IMR-90 (cell line): ENCODE measurements at regions not wholly inside any gene's neighbourhood (a gene's known extent, or its start where the extent isn't known, plus 50 kb on each side); places are given as distances from the start of the nearest gene placed in this dataset.

Source experiments
- ATAC-seq: fragments of 200-7000 bp; cut with Tn5 transposase; 2 replicates; pipeline ENCODE4 v1.9.1; 2020; ENCODE audit warnings: low read depth, mild to moderate bottlenecking, moderate library complexity
- BruUV-seq: library from RNA; stranded (reverse); fragments of 400-500 nt; replicated peaks from 2 replicates; lab custom pipeline; 2021; lab: Mats Ljungman, UMichigan
- CTCF ChIA-PET: fragments of 300-600 bp; formaldehyde crosslinking; extraction: SDS; loops from one replicate; lab custom pipeline; 2021; ENCODE audit warnings: antibody characterized with exemption; lab: Yijun Ruan, JAX
- POLR2A ChIA-PET: fragments of 300-600 bp; sonication (Branson Sonifier 250); formaldehyde crosslinking; loops from one replicate; lab custom pipeline; 2022; ENCODE audit warnings: antibody characterized with exemption; ENCODE audit not compliant: unreplicated experiment; lab: Charles Lee
- DNase-seq: peaks from one replicate; pipeline ENCODE4 v3.0.0; 2013
- H2AFZ ChIP-seq: replicated peaks from 2 replicates; pipeline ENCODE3; 2013; ENCODE audit warnings: low read length, mild to moderate bottlenecking; ENCODE audit not compliant: poor library complexity
- H2AK5ac ChIP-seq: 2 replicates; pipeline ENCODE4 v1.6.1; 2013; ENCODE audit warnings: low read depth, low read length, inconsistent platforms
- H2AK9ac ChIP-seq: replicated peaks from 2 replicates; pipeline ENCODE3; 2013; ENCODE audit warnings: mild to moderate bottlenecking, low read depth, low read length, moderate library complexity; ENCODE audit not compliant: poor library complexity
- H2BK120ac ChIP-seq: 2 replicates; pipeline ENCODE4 v1.6.1; 2013; ENCODE audit warnings: low read depth, low read length, inconsistent platforms
- H2BK15ac ChIP-seq: 3 replicates; pipeline ENCODE4 v1.6.1; 2013; ENCODE audit warnings: low read depth, low read length, inconsistent platforms
- H2BK20ac ChIP-seq: 2 replicates; pipeline ENCODE4 v1.6.1; 2013; ENCODE audit warnings: low read depth, mild to moderate bottlenecking, inconsistent platforms, low read length, moderate library complexity
- H2BK5ac ChIP-seq: 2 replicates; pipeline ENCODE4 v1.6.1; 2013; ENCODE audit warnings: mild to moderate bottlenecking, low read depth, low read length, inconsistent platforms; ENCODE audit not compliant: poor library complexity, severe bottlenecking
- H3K14ac ChIP-seq: replicated peaks from 2 replicates; pipeline ENCODE4 v1.6.1; 2013; ENCODE audit warnings: low read depth, low read length, inconsistent platforms
- H3K18ac ChIP-seq: 2 replicates; pipeline ENCODE4 v1.6.1; 2013; ENCODE audit warnings: low read depth, low read length, control low read depth
- H3K23ac ChIP-seq: 2 replicates; pipeline ENCODE4 v1.6.1; 2013; ENCODE audit warnings: low read depth, low read length, inconsistent platforms
- H3K27ac ChIP-seq: 2 replicates; pipeline ENCODE4 v1.5.1; 2013; ENCODE audit warnings: mild to moderate bottlenecking, control low read depth, low read length; ENCODE audit not compliant: insufficient read depth
- H3K27me3 ChIP-seq: 2 replicates; pipeline ENCODE4 v1.6.1; 2013; ENCODE audit warnings: low read length; ENCODE audit not compliant: control insufficient read depth, insufficient read depth
- H3K36me3 ChIP-seq: 2 replicates; pipeline ENCODE4 v1.6.1; 2013; ENCODE audit warnings: low read length, mixed read lengths; ENCODE audit not compliant: control insufficient read depth, insufficient read depth
- H3K4ac ChIP-seq: 2 replicates; pipeline ENCODE4 v1.6.1; 2013; ENCODE audit warnings: low read depth, low read length, inconsistent platforms
- H3K4me1 ChIP-seq: 2 replicates; pipeline ENCODE4 v1.6.1; 2013; ENCODE audit warnings: low read length, mixed read lengths; ENCODE audit not compliant: control insufficient read depth, insufficient read depth
- H3K4me2 ChIP-seq: 2 replicates; pipeline ENCODE4 v1.6.1; 2013; ENCODE audit warnings: low read depth, mild to moderate bottlenecking, control low read depth, low read length, moderate library complexity
- H3K4me3 ChIP-seq: 2 replicates; pipeline ENCODE4 v1.5.1; 2013; ENCODE audit warnings: low read depth, mild to moderate bottlenecking, control low read depth, low read length, moderate library complexity; ENCODE audit not compliant: insufficient read depth
- H3K56ac ChIP-seq: 2 replicates; pipeline ENCODE4 v1.6.1; 2013; ENCODE audit warnings: low read length, inconsistent platforms; ENCODE audit not compliant: insufficient read depth; ENCODE audit errors: extremely low read depth
- H3K79me1 ChIP-seq, 2 experiments: 2 replicates each; pipeline ENCODE4 v1.6.1; 2013; ENCODE audit warnings: low read length in 2 of 2, inconsistent platforms in 1 of 2, low read depth in 1 of 2
- H3K9ac ChIP-seq: 2 replicates; pipeline ENCODE4 v1.6.1; 2013; ENCODE audit warnings: low read depth, low read length, control low read depth
- H3K9me1 ChIP-seq: 2 replicates; pipeline ENCODE4 v1.6.1; 2013; ENCODE audit warnings: low read length, inconsistent platforms; ENCODE audit not compliant: insufficient read depth
- H3K9me3 ChIP-seq: 2 replicates; pipeline ENCODE4 v1.6.1; 2013; ENCODE audit warnings: low read length; ENCODE audit not compliant: control insufficient read depth, insufficient read depth
- H4K20me1 ChIP-seq: 2 replicates; pipeline ENCODE4 v1.6.1; 2013; ENCODE audit warnings: low read length, inconsistent platforms; ENCODE audit not compliant: insufficient read depth
- H4K5ac ChIP-seq: 2 replicates; pipeline ENCODE4 v1.6.1; 2013; ENCODE audit warnings: mild to moderate bottlenecking, low read depth, low read length, control low read depth
- H4K8ac ChIP-seq, 2 experiments: 2 replicates each; pipeline ENCODE4 v1.6.1; 2013; ENCODE audit warnings: low read depth in 2 of 2, low read length in 2 of 2, control low read depth in 1 of 2, inconsistent platforms in 1 of 2
- H4K91ac ChIP-seq: 2 replicates; pipeline ENCODE4 v1.6.1; 2013; ENCODE audit warnings: low read depth, low read length, inconsistent platforms; ENCODE audit not compliant: insufficient read depth
- CHD1 ChIP-seq: IDR thresholded peaks from 2 replicates; pipeline ENCODE4 v1.6.1; 2012; ENCODE audit warnings: low read depth, low read length, improper control_type of control experiment
- FOS ChIP-seq: fragments of 150-350 bp; IDR thresholded peaks from 2 replicates; pipeline ENCODE4 v1.6.1; 2016; ENCODE audit warnings: low read depth, low read length
- MXI1 ChIP-seq: IDR thresholded peaks from 2 replicates; pipeline ENCODE4 v1.6.1; 2012; ENCODE audit warnings: low read depth, mild to moderate bottlenecking, low read length, moderate library complexity, borderline replicate concordance
- NFE2L2 ChIP-seq: fragments of 150-350 bp; IDR thresholded peaks from 2 replicates; pipeline ENCODE4 v1.6.1; 2016; ENCODE audit warnings: low read depth, mild to moderate bottlenecking, low read length
- RAD21 ChIP-seq: IDR thresholded peaks from 2 replicates; pipeline ENCODE4 v1.6.1; 2012; ENCODE audit warnings: low read length, improper control_type of control experiment
- RFX5 ChIP-seq: IDR thresholded peaks from 2 replicates; pipeline ENCODE4 v1.8.0; 2012; ENCODE audit warnings: low read depth, mild to moderate bottlenecking, low read length, moderate library complexity
- WGBS, 2 experiments: methylation state at CpG; one replicate each; pipeline versions ENCODE4 v1.1.5 to v1.1.7; 2013; ENCODE audit warnings: missing lambda C conversion rate in 2 of 2; ENCODE audit not compliant: insufficient read length in 1 of 2; ENCODE audit errors: extremely low coverage in 2 of 2; 5-methylcytosine and 5-hydroxymethylcytosine counted together
- dilution Hi-C: fragments of 300-500 bp; cut with HindIII; formaldehyde crosslinking; loops from one replicate; pipeline ENCODE4 v1.14.3; 2018; ENCODE audit warnings: low sequenced_read_pairs; ENCODE audit not compliant: unreplicated experiment
- in situ Hi-C: fragments of 300-500 bp; cut with MboI; formaldehyde crosslinking; loops from 3 replicates; pipeline ENCODE4 v1.14.3; 2019; ENCODE audit warnings: low sequenced_read_pairs, inconsistent platforms, mixed read lengths
- intact Hi-C: fragments of 100-400 bp; cut with micrococcal nuclease; formaldehyde crosslinking; loops from 2 replicates; pipeline ENCODE4 v1.10.0; 2022
- TF ChIP-seq, protein P1 (sequence below): fragments of 150-350 bp; IDR thresholded peaks from 2 replicates; pipeline ENCODE4 v1.6.1; 2017; ENCODE audit warnings: mild to moderate bottlenecking, antibody characterized with exemption, low read length, low read depth
- TF ChIP-seq, protein P2 (sequence below): fragments of 150-350 bp; IDR thresholded peaks from 2 replicates; pipeline ENCODE4 v1.6.1; 2016; ENCODE audit warnings: low read depth, mild to moderate bottlenecking, low read length, moderate library complexity, borderline replicate concordance
- TF ChIP-seq, protein P3 (sequence below): conservative IDR thresholded peaks from 2 replicates; pipeline ENCODE4 v1.5.1; 2012; ENCODE audit warnings: mild to moderate bottlenecking, low read depth, low read length, improper control_type of control experiment

DNA sequence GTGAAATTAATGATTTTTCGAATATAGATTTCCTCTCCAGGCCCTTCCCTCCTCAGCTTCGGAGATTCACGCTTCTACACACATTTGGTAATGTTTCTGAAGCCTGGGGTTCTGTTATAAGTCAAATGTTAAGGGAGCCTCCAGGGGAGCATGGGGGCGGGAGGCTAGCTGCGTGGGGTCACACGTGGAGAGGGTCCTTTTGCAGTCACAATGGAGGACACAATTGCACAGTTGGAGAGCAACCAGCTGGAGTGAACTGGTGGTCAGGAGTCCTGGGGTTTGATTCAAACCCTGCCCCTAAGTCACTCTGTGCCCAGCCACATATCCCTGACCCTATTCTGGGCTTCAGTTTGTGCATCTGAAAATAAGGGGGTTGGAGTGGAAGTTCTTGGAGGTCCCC is 481.4 kb downstream of the CDK5RAP2 start:
- no peaks in the 10 kb centered on the region for H3K9me3 ChIP-seq
- H3K27ac ChIP-seq: no peak overlapping the region
- no peaks in the 10 kb centered on the region for H3K9me1 ChIP-seq
- H4K20me1 ChIP-seq: no peaks in the 10 kb centered on the region
- H2BK20ac ChIP-seq: no peak overlapping the region
- H4K91ac ChIP-seq: no peak overlapping the region
- no peak overlapping the region for H2AK9ac ChIP-seq
- no peak overlapping the region for H3K9ac ChIP-seq
- H3K23ac ChIP-seq: no peak overlapping the region
- no peak overlapping the region for H4K5ac ChIP-seq
- WGBS, 2 experiments: no CpG with 5 or more reads among the region's 6 CpGs
- no peak overlapping the region for H3K4me2 ChIP-seq
- ATAC-seq (no peak), DNase-seq (no peak)
- BruUV-seq: no TSS peak
- no peak for TF ChIP-seq CHD1
- TF ChIP-seq, protein P1, sequence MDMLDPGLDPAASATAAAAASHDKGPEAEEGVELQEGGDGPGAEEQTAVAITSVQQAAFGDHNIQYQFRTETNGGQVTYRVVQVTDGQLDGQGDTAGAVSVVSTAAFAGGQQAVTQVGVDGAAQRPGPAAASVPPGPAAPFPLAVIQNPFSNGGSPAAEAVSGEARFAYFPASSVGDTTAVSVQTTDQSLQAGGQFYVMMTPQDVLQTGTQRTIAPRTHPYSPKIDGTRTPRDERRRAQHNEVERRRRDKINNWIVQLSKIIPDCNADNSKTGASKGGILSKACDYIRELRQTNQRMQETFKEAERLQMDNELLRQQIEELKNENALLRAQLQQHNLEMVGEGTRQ: no peak
- TF ChIP-seq, protein P2, sequence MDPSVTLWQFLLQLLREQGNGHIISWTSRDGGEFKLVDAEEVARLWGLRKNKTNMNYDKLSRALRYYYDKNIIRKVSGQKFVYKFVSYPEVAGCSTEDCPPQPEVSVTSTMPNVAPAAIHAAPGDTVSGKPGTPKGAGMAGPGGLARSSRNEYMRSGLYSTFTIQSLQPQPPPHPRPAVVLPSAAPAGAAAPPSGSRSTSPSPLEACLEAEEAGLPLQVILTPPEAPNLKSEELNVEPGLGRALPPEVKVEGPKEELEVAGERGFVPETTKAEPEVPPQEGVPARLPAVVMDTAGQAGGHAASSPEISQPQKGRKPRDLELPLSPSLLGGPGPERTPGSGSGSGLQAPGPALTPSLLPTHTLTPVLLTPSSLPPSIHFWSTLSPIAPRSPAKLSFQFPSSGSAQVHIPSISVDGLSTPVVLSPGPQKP: no peak
- TF ChIP-seq, protein P3, sequence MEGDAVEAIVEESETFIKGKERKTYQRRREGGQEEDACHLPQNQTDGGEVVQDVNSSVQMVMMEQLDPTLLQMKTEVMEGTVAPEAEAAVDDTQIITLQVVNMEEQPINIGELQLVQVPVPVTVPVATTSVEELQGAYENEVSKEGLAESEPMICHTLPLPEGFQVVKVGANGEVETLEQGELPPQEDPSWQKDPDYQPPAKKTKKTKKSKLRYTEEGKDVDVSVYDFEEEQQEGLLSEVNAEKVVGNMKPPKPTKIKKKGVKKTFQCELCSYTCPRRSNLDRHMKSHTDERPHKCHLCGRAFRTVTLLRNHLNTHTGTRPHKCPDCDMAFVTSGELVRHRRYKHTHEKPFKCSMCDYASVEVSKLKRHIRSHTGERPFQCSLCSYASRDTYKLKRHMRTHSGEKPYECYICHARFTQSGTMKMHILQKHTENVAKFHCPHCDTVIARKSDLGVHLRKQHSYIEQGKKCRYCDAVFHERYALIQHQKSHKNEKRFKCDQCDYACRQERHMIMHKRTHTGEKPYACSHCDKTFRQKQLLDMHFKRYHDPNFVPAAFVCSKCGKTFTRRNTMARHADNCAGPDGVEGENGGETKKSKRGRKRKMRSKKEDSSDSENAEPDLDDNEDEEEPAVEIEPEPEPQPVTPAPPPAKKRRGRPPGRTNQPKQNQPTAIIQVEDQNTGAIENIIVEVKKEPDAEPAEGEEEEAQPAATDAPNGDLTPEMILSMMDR: no peak
- TF ChIP-seq NFE2L2: no peak
- no peak for TF ChIP-seq RFX5
- no peak for TF ChIP-seq FOS
- TF ChIP-seq MXI1: no peak
- TF ChIP-seq RAD21: no peak
- in situ Hi-C loops (no loop called here), intact Hi-C loops (no loop called here), dilution Hi-C loops (no loop called here)
- H3K14ac ChIP-seq: no peak overlapping the region
- H2AFZ ChIP-seq: no peak overlapping the region
- H3K56ac ChIP-seq: no peak overlapping the region
- no peak overlapping the region for H2BK120ac ChIP-seq
- POLR2A ChIA-PET: no interaction called here
- H4K8ac ChIP-seq: no peak overlapping the region
- no peak overlapping the region for H2BK5ac ChIP-seq
- H2AK5ac ChIP-seq: no peak overlapping the region
- H3K18ac ChIP-seq: no peak overlapping the region
- no peaks in the 10 kb centered on the region for H3K4me1 ChIP-seq
- H3K36me3 ChIP-seq: no peaks in the 10 kb centered on the region
- no peak overlapping the region for H3K4me3 ChIP-seq
- no peaks in the 10 kb centered on the region for H3K79me1 ChIP-seq
- H2BK15ac ChIP-seq: no peak overlapping the region
- H3K27me3 ChIP-seq: no peaks in the 10 kb centered on the region
- CTCF ChIA-PET: no interaction called here
- H3K4ac ChIP-seq: no peak overlapping the region
